ENCODE measurements at regions not wholly inside any gene's neighbourhood (a gene's known extent, or its start where the extent isn't known, plus 50 kb on each side); places are given as distances from the start of the nearest gene placed in this dataset.
"Not testable (repeated sequence)": the region's sequence is repeated elsewhere in the genome, so short reads cannot be mapped to it uniquely, and the experiment has no call there.

DNA sequence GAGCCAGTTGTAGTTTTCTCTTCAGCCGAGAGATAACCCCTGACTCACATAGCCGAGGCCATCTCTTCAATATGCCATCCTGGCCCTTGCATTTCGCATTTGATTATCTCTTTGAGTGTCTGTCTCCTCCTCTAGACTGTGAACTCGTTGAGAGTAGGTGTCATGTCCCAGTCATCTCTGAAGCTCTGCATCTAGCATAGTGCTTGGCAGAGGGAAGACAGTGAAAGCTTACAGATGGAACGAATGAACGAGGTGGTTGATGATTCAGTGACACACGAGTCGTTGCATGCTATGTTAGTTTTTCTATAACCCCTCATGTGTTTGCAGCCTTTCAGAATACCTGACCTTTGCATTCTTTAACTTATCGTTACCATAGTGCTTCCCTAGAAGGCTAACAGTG lies 59.9 kb upstream of the CYRIA start:
- Histone ChIP-seq H3K27ac (no peak overlapping the region), H3K4me1 (no peaks in the 10 kb centered on the region), H3K27me3 (no peaks in the 10 kb centered on the region), H3K9me3 (no peaks in the 10 kb centered on the region), H3K4me3 (no peak overlapping the region), H3K36me3 (no peaks in the 10 kb centered on the region)
- DNase-seq: no peak
- TF ChIP-seq, protein P1, sequence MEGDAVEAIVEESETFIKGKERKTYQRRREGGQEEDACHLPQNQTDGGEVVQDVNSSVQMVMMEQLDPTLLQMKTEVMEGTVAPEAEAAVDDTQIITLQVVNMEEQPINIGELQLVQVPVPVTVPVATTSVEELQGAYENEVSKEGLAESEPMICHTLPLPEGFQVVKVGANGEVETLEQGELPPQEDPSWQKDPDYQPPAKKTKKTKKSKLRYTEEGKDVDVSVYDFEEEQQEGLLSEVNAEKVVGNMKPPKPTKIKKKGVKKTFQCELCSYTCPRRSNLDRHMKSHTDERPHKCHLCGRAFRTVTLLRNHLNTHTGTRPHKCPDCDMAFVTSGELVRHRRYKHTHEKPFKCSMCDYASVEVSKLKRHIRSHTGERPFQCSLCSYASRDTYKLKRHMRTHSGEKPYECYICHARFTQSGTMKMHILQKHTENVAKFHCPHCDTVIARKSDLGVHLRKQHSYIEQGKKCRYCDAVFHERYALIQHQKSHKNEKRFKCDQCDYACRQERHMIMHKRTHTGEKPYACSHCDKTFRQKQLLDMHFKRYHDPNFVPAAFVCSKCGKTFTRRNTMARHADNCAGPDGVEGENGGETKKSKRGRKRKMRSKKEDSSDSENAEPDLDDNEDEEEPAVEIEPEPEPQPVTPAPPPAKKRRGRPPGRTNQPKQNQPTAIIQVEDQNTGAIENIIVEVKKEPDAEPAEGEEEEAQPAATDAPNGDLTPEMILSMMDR (IDR thresholded peaks at IDR 0.05): no peak
- no peak for TF ChIP-seq POLR2A (IDR thresholded peaks at IDR 0.05)

GRCh38 chr2:16722677-16723076 lies 57.0 kb upstream of the CYRIA start:
- no peaks in the 10 kb centered on the region for H3K9me3 ChIP-seq
- no peaks in the 10 kb centered on the region for H3K27me3 ChIP-seq
- no peak for DNase-seq
- no peak overlapping the region for H3K27ac ChIP-seq
- TF ChIP-seq, protein P1 (IDR thresholded peaks at IDR 0.05): no peak
- TF ChIP-seq POLR2A (IDR thresholded peaks at IDR 0.05): no peak
- H3K4me3 ChIP-seq: no peak overlapping the region
- H3K36me3 ChIP-seq: no peaks in the 10 kb centered on the region
- H3K4me1 ChIP-seq: no peaks in the 10 kb centered on the region

- no peaks in the 10 kb centered on the region for H3K36me3 ChIP-seq
- TF ChIP-seq, protein P1 (IDR thresholded peaks at IDR 0.05): no peak
- TF ChIP-seq POLR2A (IDR thresholded peaks at IDR 0.05): no peak
- H3K27me3 ChIP-seq: no peaks in the 10 kb centered on the region
- no peak overlapping the region for H3K4me3 ChIP-seq
- no peaks in the 10 kb centered on the region for H3K4me1 ChIP-seq
- no peak overlapping the region for H3K27ac ChIP-seq
- H3K9me3 ChIP-seq: no peaks in the 10 kb centered on the region
- no peak for DNase-seq
Measured at GRCh38 chr2:16722126-16722525, 56.5 kb upstream of the CYRIA start.

DNA sequence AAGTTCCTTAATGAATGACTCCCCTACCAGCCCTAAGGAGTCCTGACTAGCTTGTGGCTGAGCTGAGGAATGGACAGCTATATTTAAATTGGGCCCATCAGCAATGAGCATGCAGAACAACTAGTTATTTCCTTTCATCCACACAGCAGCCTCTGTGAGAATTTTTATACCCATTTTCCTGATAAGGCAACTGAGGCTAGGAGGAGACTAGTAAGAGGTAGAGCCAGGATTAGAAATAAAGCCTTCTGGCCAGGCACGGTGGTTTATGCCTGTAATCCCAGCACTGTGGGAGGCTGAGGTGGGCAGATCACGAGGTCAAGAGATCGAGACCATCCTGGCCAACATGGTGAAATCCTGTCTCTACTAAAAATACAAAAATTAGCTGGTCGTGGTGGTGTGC lies 55.9 kb upstream of the CYRIA start:
- not testable (repeated sequence) for H3K27ac ChIP-seq, H3K36me3 ChIP-seq, H3K4me3 ChIP-seq, H3K4me1 ChIP-seq, H3K27me3 ChIP-seq, DNase-seq, H3K9me3 ChIP-seq

DNA sequence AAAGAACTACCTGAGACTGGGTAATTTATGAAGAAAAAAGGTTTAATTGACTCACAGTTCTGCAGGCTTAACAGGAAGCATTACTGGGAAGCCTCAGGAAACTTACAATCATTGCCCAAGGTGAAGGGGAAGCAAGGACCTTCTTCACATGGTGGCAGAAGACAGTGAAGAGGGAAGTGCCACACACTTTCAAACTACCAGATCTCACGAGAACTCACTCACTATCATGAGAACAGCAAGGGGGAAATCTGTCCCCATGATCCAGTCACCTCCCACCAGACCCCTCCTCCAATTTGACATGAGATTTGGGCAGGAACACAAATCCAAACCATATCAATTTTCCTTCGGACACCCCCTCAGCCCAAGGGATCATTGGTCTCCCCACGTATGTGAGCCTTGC lies 55.1 kb upstream of the CYRIA start:
- H3K27me3 ChIP-seq, H3K4me3 ChIP-seq, H3K4me1 ChIP-seq, DNase-seq, H3K9me3 ChIP-seq, H3K36me3 ChIP-seq, H3K27ac ChIP-seq: not testable (repeated sequence)

DNA sequence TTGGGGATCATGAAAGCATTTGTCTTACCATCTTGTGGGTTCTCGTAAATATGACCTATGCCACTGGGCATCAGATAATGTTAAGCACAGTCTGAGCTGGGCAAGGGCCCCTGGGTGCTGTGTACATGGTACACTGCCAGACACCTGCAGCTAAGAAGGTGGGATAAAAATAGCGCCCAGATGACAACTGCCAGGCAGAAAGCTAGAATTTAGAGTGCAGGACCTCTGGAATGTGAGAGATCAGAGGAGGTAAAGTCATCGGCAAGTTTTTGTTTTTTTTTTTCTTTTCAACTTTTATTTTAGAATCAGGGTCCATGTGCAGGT lies 53.8 kb upstream of the CYRIA start:
- H3K9me3 ChIP-seq: no peaks in the 10 kb centered on the region
- no peak for TF ChIP-seq POLR2A (IDR thresholded peaks at IDR 0.05)
- TF ChIP-seq, protein P1 (IDR thresholded peaks at IDR 0.05): no peak
- no peak for DNase-seq
- H3K27ac ChIP-seq: no peak overlapping the region
- H3K4me1 ChIP-seq: no peaks in the 10 kb centered on the region
- no peak overlapping the region for H3K4me3 ChIP-seq
- no peaks in the 10 kb centered on the region for H3K36me3 ChIP-seq
- H3K27me3 ChIP-seq: no peaks in the 10 kb centered on the region

DNA sequence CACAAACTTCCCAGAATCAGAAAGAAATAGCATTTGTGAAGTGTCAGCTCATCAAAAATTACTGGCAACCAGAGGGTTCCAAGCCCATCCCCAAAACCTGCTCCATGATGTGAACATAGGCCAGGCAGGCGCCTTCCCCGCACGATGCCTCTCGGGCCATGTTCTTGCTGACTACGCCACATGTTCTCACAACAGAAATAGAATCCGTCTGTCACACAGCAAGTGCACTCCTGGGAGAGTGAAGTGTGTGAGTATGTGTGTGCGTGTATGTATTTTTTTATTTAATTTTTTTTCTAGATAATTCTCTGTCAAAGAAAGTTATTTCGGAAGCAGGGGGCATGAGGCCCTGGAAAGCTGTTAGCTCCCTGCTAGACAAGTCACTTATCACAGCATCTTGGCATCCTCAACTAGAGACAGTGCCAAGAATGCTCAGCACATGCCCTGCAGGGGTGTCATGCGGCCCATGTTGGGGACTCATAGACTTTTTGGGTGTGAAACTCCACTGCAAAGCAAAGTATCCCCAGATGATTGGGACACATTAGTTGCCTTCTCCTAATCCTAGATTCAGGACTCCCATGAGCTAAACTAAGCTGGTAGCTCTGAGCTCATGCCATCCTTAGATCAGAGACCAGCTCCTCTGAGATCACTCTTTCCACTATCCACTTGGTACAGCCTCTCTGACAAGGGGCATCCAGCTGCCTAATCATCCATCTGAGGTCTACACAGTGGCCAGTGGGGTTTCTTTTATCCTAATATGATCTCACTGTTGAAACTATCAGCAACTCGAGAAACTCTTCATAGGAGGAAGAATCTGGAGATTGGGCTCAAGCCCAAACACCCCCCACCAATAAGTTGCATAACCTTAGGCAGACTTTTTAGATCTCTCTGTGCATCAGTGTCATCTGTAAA lies 53.2 kb upstream of the CYRIA start:
- Histone ChIP-seq H3K27ac (no peak overlapping the region), H3K27me3 (no peaks in the 10 kb centered on the region), H3K4me3 (no peak overlapping the region), H3K36me3 (no peaks in the 10 kb centered on the region), H3K4me1 (no peaks in the 10 kb centered on the region), H3K9me3 (no peaks in the 10 kb centered on the region)
- no peak for TF ChIP-seq POLR2A (IDR thresholded peaks at IDR 0.05)
- TF ChIP-seq, protein P1 (IDR thresholded peaks at IDR 0.05): no peak
- DNase-seq: no peak
